Prostate gland (tissue), 2 donors: ENCODE measurements at regions not wholly inside any gene's neighbourhood (a gene's known extent, or its start where the extent isn't known, plus 50 kb on each side); places are given as distances from the start of the nearest gene placed in this dataset. TPM values are rescaled to one million over a fixed set of nuclear protein-coding genes. Genes with fewer than 3 reads are reported as not detected.

Experiments used
- DNase-seq: peaks from one replicate; pipeline ENCODE4 v3.0.0-alpha.2; 2019; ENCODE audit warnings: low spot score
- H3K27ac ChIP-seq, 2 donors: fragments of 200-600 bp; sonication (generic); 2 replicates each; pipeline ENCODE4 v1.5.1; 2017 to 2019
- H3K27me3 ChIP-seq: fragments of 200-600 bp; sonication (generic); replicated peaks from 2 replicates; pipeline ENCODE4 v1.5.1; 2019; ENCODE audit not compliant: insufficient read depth
- H3K36me3 ChIP-seq, 2 donors: fragments of 200-600 bp; sonication (generic); 1 replicate in 1 of 2; 2 replicates in 1 of 2; pipeline versions ENCODE4 v1.5.1 to v1.8.1; 2017 to 2019
- H3K4me1 ChIP-seq: fragments of 200-600 bp; sonication (generic); replicated peaks from 2 replicates; pipeline ENCODE4 v1.5.1; 2019
- H3K4me3 ChIP-seq, 2 donors: fragments of 200-600 bp; sonication (generic); 2 replicates each; pipeline ENCODE4 v1.5.1; 2017 to 2019
- H3K9me3 ChIP-seq: fragments of 200-600 bp; sonication (generic); 2 replicates; pipeline ENCODE4 v1.5.1; 2017
- POLR2A ChIP-seq: fragments of 450-650 bp; IDR thresholded peaks from one replicate; pipeline ENCODE4 v1.6.1; 2016; ENCODE audit warnings: antibody characterized with exemption, mild to moderate bottlenecking
- POLR2AphosphoS5 ChIP-seq: sonication (generic); formaldehyde crosslinking; IDR thresholded peaks from one replicate; pipeline ENCODE4 v1.6.1; 2017; ENCODE audit warnings: antibody characterized with exemption
- WGBS: methylation state at CpG from one replicate; pipeline ENCODE4 v1.1.5; 2018; 5-methylcytosine and 5-hydroxymethylcytosine counted together
- intact Hi-C: fragments of 100-400 bp; cut with DNase I; formaldehyde crosslinking; loops from one replicate; pipeline ENCODE4 v1.14.2; 2022
- microRNA-seq: library from miRNA; unstranded; fragments of <30 nt; microRNA quantifications from one replicate; pipeline ENCODE4, GENCODE V29; 2016
- small RNA-seq, 2 donors: library from RNA; depleted of rRNA; stranded (forward); fragments of <200 nt; gene quantifications; one replicate each; pipeline ENCODE3, GENCODE V24; 2016
- TF ChIP-seq, protein P1 (sequence below), 4 experiments: fragments of 200-600 bp in 2 of 4; fragments of 450-650 bp in 2 of 4; sonication (generic) in 2 of 4; IDR thresholded peaks; 1 replicate in 3 of 4; 2 replicates in 1 of 4; pipeline ENCODE4 v1.5.1; 2016 to 2019; ENCODE audit warnings: antibody characterized with exemption in 4 of 4, mild to moderate bottlenecking in 2 of 4, moderate library complexity in 2 of 4

DNA sequence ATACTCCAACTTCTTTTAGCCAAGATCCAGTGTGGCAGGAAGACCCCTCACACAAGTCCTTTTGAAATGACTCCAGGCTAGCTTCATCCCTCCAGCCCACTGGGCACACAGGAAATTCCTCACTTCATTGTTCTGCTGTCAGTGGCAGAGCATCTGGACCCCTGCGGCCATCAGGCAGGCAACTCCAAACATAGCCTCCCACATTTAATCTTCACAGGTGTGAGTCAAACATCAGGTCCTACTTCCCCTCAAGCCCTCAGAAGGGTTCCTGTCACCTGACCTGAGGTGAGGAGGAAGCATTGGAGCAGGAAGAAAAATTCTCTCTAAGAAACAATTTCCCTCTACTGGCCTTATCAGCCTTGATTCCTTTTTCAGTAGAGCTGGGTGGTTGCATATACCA, 51.1 kb upstream of the C1GALT1 start:
- Histone ChIP-seq H3K4me3 (no peak overlapping the region), H3K9me3 (no peaks in the 10 kb centered on the region), H3K27ac (no peak overlapping the region), H3K27me3 (no peaks in the 10 kb centered on the region), H3K36me3 (no peaks in the 10 kb centered on the region), H3K4me1 (no peaks in the 10 kb centered on the region)
- no peak for DNase-seq
- intact Hi-C loops: no loop called here
- TF ChIP-seq, protein P1, sequence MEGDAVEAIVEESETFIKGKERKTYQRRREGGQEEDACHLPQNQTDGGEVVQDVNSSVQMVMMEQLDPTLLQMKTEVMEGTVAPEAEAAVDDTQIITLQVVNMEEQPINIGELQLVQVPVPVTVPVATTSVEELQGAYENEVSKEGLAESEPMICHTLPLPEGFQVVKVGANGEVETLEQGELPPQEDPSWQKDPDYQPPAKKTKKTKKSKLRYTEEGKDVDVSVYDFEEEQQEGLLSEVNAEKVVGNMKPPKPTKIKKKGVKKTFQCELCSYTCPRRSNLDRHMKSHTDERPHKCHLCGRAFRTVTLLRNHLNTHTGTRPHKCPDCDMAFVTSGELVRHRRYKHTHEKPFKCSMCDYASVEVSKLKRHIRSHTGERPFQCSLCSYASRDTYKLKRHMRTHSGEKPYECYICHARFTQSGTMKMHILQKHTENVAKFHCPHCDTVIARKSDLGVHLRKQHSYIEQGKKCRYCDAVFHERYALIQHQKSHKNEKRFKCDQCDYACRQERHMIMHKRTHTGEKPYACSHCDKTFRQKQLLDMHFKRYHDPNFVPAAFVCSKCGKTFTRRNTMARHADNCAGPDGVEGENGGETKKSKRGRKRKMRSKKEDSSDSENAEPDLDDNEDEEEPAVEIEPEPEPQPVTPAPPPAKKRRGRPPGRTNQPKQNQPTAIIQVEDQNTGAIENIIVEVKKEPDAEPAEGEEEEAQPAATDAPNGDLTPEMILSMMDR (IDR thresholded peaks at IDR 0.05): no peak
- TF ChIP-seq POLR2A: no peak
- TF ChIP-seq POLR2AphosphoS5: no peak
- WGBS: 88% methylated on average over 1 of the region's 1 CpG

Small RNAs in the stretch of these regions (microRNA-seq; reads per million reads assigned to microRNA genes)
- gene MIR3683: not detected

Small RNAs in the stretch of these regions (small RNA-seq; reads per million reads assigned to genes)
- gene AC079804.2 (0 reads per million in 2 donors), gene MIR3683 (0 reads per million in 2 donors), gene RF00019 (0 reads per million in 2 donors)
